Superior temporal gyrus (tissue), 1 donor: ENCODE measurements at regions not wholly inside any gene's neighbourhood (a gene's known extent, or its start where the extent isn't known, plus 50 kb on each side); places are given as distances from the start of the nearest gene placed in this dataset.

Experiments
- DNase-seq: peaks from one replicate; pipeline ENCODE4 v3.0.0-alpha.2; 2016; ENCODE audit errors: extremely low spot score

GRCh38 chr15:100812802-100813201 is 66.8 kb upstream of the ALDH1A3 start:
- no peak for DNase-seq

- no peak for DNase-seq
Measured at GRCh38 chr15:100818927-100819326, 60.7 kb upstream of the ALDH1A3 start.

- DNase-seq: no peak
Measured at GRCh38 chr15:100820528-100820927, 59.1 kb upstream of the ALDH1A3 start.

- no peak for DNase-seq
Measured at GRCh38 chr15:100821327-100821726, 58.3 kb upstream of the ALDH1A3 start.

- no peak for DNase-seq
Measured at GRCh38 chr15:100824211-100824610, 55.4 kb upstream of the ALDH1A3 start.

GRCh38 chr15:100829457-100829856 is 50.2 kb upstream of the ALDH1A3 start:
- DNase-seq: no peak
